HFFc6 (cell line): ENCODE measurements at regions not wholly inside any gene's neighbourhood (a gene's known extent, or its start where the extent isn't known, plus 50 kb on each side); places are given as distances from the start of the nearest gene placed in this dataset.

Experiments
- DNase-seq: peaks from one replicate; pipeline ENCODE4 v3.0.0-alpha.2; 2018
- H3K27ac Mint-ChIP-seq: 2 replicates; pipeline ENCODE4 v1.8.0; 2020; ENCODE audit warnings: mild to moderate bottlenecking, mixed read lengths
- H3K27me3 Mint-ChIP-seq: 2 replicates; pipeline ENCODE4 v1.8.0; 2021; ENCODE audit warnings: mild to moderate bottlenecking, moderate library complexity, mixed read lengths; ENCODE audit not compliant: insufficient read depth
- H3K36me3 Mint-ChIP-seq: 2 replicates; pipeline ENCODE4 v1.8.0; 2021; ENCODE audit warnings: low read depth, mixed read lengths
- H3K4me1 Mint-ChIP-seq: 2 replicates; pipeline ENCODE4 v1.8.0; 2020; ENCODE audit warnings: low read depth, mixed read lengths
- H3K4me3 Mint-ChIP-seq: 2 replicates; pipeline ENCODE4 v1.8.0; 2020; ENCODE audit warnings: mild to moderate bottlenecking, moderate library complexity, mixed read lengths
- H3K9me3 Mint-ChIP-seq: 2 replicates; pipeline ENCODE4 v1.8.0; 2020; ENCODE audit warnings: mild to moderate bottlenecking, mixed read lengths
- TF ChIP-seq, protein P1 (sequence below): fragments of 200-600 bp; sonication (generic); IDR thresholded peaks from 2 replicates; pipeline ENCODE4 v1.5.0; 2021; ENCODE audit warnings: antibody characterized with exemption, mild to moderate bottlenecking

GRCh38 chr11:106495046-106495445 is 417.6 kb downstream of the AASDHPPT start:
- H3K9me3 Mint-ChIP-seq: no peaks in the 10 kb centered on the region
- H3K27ac Mint-ChIP-seq: no peak overlapping the region
- H3K4me1 Mint-ChIP-seq: no peaks in the 10 kb centered on the region
- TF ChIP-seq, protein P1, sequence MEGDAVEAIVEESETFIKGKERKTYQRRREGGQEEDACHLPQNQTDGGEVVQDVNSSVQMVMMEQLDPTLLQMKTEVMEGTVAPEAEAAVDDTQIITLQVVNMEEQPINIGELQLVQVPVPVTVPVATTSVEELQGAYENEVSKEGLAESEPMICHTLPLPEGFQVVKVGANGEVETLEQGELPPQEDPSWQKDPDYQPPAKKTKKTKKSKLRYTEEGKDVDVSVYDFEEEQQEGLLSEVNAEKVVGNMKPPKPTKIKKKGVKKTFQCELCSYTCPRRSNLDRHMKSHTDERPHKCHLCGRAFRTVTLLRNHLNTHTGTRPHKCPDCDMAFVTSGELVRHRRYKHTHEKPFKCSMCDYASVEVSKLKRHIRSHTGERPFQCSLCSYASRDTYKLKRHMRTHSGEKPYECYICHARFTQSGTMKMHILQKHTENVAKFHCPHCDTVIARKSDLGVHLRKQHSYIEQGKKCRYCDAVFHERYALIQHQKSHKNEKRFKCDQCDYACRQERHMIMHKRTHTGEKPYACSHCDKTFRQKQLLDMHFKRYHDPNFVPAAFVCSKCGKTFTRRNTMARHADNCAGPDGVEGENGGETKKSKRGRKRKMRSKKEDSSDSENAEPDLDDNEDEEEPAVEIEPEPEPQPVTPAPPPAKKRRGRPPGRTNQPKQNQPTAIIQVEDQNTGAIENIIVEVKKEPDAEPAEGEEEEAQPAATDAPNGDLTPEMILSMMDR: no peak
- no peak for DNase-seq
- H3K36me3 Mint-ChIP-seq: no peaks in the 10 kb centered on the region
- H3K27me3 Mint-ChIP-seq: no peaks in the 10 kb centered on the region
- no peak overlapping the region for H3K4me3 Mint-ChIP-seq

DNA sequence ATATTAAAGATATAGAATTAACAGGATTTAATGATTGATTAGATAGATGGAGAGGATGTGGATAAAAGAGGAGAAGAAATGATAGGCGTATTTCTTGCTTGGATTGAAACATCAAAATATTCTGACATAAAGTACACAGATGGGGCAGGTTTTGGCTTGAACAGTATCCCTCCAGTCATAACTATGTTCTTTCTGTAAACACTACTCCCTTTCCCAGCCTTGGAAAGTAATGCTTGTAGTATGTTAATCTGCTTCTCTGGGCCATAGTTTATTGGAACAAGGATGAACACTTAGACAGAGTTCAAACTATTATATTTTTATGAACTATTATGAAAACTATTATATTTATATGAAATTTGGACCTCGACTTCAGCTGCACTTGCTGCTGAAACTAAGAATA is 419.2 kb downstream of the AASDHPPT start:
- no peaks in the 10 kb centered on the region for H3K27me3 Mint-ChIP-seq
- no peaks in the 10 kb centered on the region for H3K36me3 Mint-ChIP-seq
- no peak for DNase-seq
- H3K9me3 Mint-ChIP-seq: no peaks in the 10 kb centered on the region
- no peak overlapping the region for H3K27ac Mint-ChIP-seq
- TF ChIP-seq, protein P1: no peak
- no peak overlapping the region for H3K4me3 Mint-ChIP-seq
- H3K4me1 Mint-ChIP-seq: no peaks in the 10 kb centered on the region

DNA sequence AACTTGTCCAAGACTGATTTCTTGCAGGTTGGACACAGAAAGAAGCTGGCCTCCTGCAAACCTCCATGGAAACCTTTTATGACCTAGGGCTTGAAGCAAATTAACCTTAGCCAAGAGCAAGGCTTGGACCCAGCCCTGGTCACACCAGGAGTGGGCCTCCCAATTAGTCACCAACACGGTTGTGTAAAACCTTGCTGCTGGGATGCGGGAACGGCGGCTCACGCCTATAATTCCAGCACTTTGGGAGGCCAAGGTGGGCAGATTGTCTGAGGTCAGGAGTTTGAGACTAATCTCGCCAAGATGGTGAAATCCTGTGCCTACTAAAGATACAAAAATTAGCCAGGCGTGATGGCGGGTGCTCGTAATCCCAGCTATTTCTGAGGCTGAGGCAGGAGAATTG is 419.9 kb downstream of the AASDHPPT start:
- TF ChIP-seq, protein P1: no peak
- no peaks in the 10 kb centered on the region for H3K36me3 Mint-ChIP-seq

GRCh38 chr11:106497822-106498221 is 420.4 kb downstream of the AASDHPPT start:
- TF ChIP-seq, protein P1: no peak
- H3K4me1 Mint-ChIP-seq: no peaks in the 10 kb centered on the region
- no peaks in the 10 kb centered on the region for H3K9me3 Mint-ChIP-seq
- H3K27ac Mint-ChIP-seq: no peak overlapping the region
- no peaks in the 10 kb centered on the region for H3K36me3 Mint-ChIP-seq
- H3K4me3 Mint-ChIP-seq: no peak overlapping the region
- DNase-seq: no peak
- H3K27me3 Mint-ChIP-seq: no peaks in the 10 kb centered on the region

More for the DNA sequence above, 419.9 kb downstream of the AASDHPPT start:
- Mint-ChIP-seq H3K4me1 (no peaks in the 10 kb centered on the region), H3K27ac (no peak overlapping the region), H3K4me3 (no peak overlapping the region), H3K9me3 (no peaks in the 10 kb centered on the region), H3K27me3 (no peaks in the 10 kb centered on the region)
- DNase-seq: no peak

DNA sequence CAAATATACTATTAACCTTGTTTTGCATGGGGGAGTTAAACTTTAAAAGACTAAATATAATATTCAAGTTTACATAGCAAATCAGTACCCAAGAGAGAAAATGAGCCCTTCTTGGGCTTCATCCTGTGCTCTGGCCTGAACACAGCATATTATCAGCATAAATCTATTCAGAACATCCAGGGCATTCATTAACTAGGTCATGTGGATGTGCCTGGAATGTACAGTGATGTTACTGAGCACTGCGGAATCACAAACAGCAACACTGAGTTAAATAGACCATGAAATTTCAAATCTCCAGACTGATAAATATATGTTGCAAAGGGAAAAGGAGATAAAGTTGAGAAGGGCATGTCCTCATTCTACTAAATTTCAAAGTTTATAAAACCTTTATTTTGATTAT is 426.4 kb downstream of the AASDHPPT start:
- no peaks in the 10 kb centered on the region for H3K9me3 Mint-ChIP-seq
- H3K4me1 Mint-ChIP-seq: no peaks in the 10 kb centered on the region
- no peaks in the 10 kb centered on the region for H3K27me3 Mint-ChIP-seq
- no peak overlapping the region for H3K27ac Mint-ChIP-seq
- TF ChIP-seq, protein P1: no peak
- H3K4me3 Mint-ChIP-seq: no peak overlapping the region
- H3K36me3 Mint-ChIP-seq: no peaks in the 10 kb centered on the region
- no peak for DNase-seq
